ENCODE measurements at regions not wholly inside any gene's neighbourhood (a gene's known extent, or its start where the extent isn't known, plus 50 kb on each side); places are given as distances from the start of the nearest gene placed in this dataset.

- TF ChIP-seq POLR2A (IDR thresholded peaks at IDR 0.05) = no peak
- TF ChIP-seq CTCF (IDR thresholded peaks at IDR 0.05) = no peak
Measured at GRCh38 chr5:88666761-88667495, 216.1 kb downstream of the MEF2C start.
